Body of pancreas (tissue), 4 donors: ENCODE measurements at regions not wholly inside any gene's neighbourhood (a gene's known extent, or its start where the extent isn't known, plus 50 kb on each side); places are given as distances from the start of the nearest gene placed in this dataset.

ENCODE experiments used
- ATAC-seq: fragments of 150-250 bp; one replicate; pipeline ENCODE4 v1.9.1; 2016
- DNase-seq, 4 donors: peaks; one replicate each; pipeline ENCODE4 v3.0.0-alpha.2; 2019
- H3K27ac ChIP-seq, 4 donors: fragments of 200-600 bp; sonication (generic); 1 replicate in 3 of 4; 2 replicates in 1 of 4; pipeline versions ENCODE4 v1.5.1 to v1.6.1; 2016 to 2019; ENCODE audit warnings: mild to moderate bottlenecking in 1 of 4, mixed read lengths in 1 of 4, moderate library complexity in 1 of 4
- H3K27me3 ChIP-seq, 2 donors: fragments of 200-600 bp; sonication (generic); one replicate each; pipeline ENCODE4 v1.6.0; 2016; ENCODE audit warnings: mild to moderate bottlenecking in 1 of 2
- H3K36me3 ChIP-seq, 2 donors: fragments of 200-600 bp; sonication (generic); replicated peaks in 1 of 2; 2 replicates each; pipeline ENCODE4 v1.5.1; 2016; ENCODE audit warnings: low read depth in 2 of 2; ENCODE audit not compliant: insufficient read depth in 1 of 2
- H3K4me1 ChIP-seq: fragments of 200-600 bp; sonication (generic); one replicate; pipeline ENCODE4 v1.6.0; 2016
- H3K4me3 ChIP-seq, 2 donors: fragments of 200-600 bp; sonication (generic); 1 replicate in 1 of 2; 2 replicates in 1 of 2; pipeline ENCODE4 v1.5.1; 2016 to 2019
- H3K9me3 ChIP-seq, 3 donors: fragments of 200-600 bp; sonication (generic); 1 replicate in 2 of 3; 2 replicates in 1 of 3; pipeline ENCODE4 v1.5.1; 2016
- CTCF ChIP-seq, 7 experiments: fragments of 450-650 bp in 4 of 7; fragments of 200-600 bp in 3 of 7; sonication (generic) in 3 of 7; IDR thresholded peaks; one replicate each; pipeline ENCODE4 v1.5.1; 2016 to 2019; ENCODE audit warnings: antibody characterized with exemption in 7 of 7
- POLR2A ChIP-seq, 3 donors: fragments of 450-650 bp; IDR thresholded peaks; one replicate each; pipeline ENCODE4 v1.6.1; 2016; ENCODE audit warnings: antibody characterized with exemption in 3 of 3, mild to moderate bottlenecking in 2 of 3
- WGBS, 2 donors: methylation state at CpG; one replicate each; pipeline ENCODE4 v1.1.5; 2017; 5-methylcytosine and 5-hydroxymethylcytosine counted together
- intact Hi-C: fragments of 100-400 bp; cut with DNase I; formaldehyde crosslinking; loops from one replicate; pipeline ENCODE4 v1.15.1; 2023

- intact Hi-C loops: no loop called here
- H3K9me3 ChIP-seq: no peaks in the 10 kb centered on the region
- ATAC-seq (no peak), DNase-seq (no peak)
- H3K27ac ChIP-seq: no peak overlapping the region
- no peaks in the 10 kb centered on the region for H3K27me3 ChIP-seq
- 54 to 64% methylated on average over 2 of the region's 2 CpGs for WGBS, 2 donors
- H3K4me1 ChIP-seq: no peaks in the 10 kb centered on the region
- no peak for TF ChIP-seq CTCF (IDR thresholded peaks at IDR 0.05)
- TF ChIP-seq POLR2A (IDR thresholded peaks at IDR 0.05): no peak
- H3K4me3 ChIP-seq: no peak overlapping the region
- H3K36me3 ChIP-seq: no peaks in the 10 kb centered on the region
Measured at GRCh38 chr10:111837086-111837485, 346.5 kb downstream of the GPAM start.

- WGBS, 2 donors: 49 to 65% methylated on average over 2 of the region's 2 CpGs
- Histone ChIP-seq H3K27me3 (no peaks in the 10 kb centered on the region), H3K27ac (no peak overlapping the region), H3K4me1 (no peaks in the 10 kb centered on the region), H3K9me3 (no peaks in the 10 kb centered on the region), H3K36me3 (no peaks in the 10 kb centered on the region), H3K4me3 (no peak overlapping the region)
- DNase-seq (no peak), ATAC-seq (no peak)
- TF ChIP-seq CTCF (IDR thresholded peaks at IDR 0.05) (no peak), POLR2A (IDR thresholded peaks at IDR 0.05) (no peak)
- intact Hi-C loops: no loop called here
Measured at GRCh38 chr10:111837985-111838384, 345.6 kb downstream of the GPAM start.

GRCh38 chr10:111840546-111840945 lies 343.0 kb downstream of the GPAM start:
- ATAC-seq (no peak), DNase-seq (no peak)
- no peaks in the 10 kb centered on the region for H3K27me3 ChIP-seq
- H3K4me1 ChIP-seq: no peaks in the 10 kb centered on the region
- H3K27ac ChIP-seq: no peak overlapping the region
- H3K4me3 ChIP-seq: no peak overlapping the region
- intact Hi-C loops: no loop called here
- H3K9me3 ChIP-seq: no peaks in the 10 kb centered on the region
- H3K36me3 ChIP-seq: no peaks in the 10 kb centered on the region
- TF ChIP-seq CTCF (IDR thresholded peaks at IDR 0.05): no peak
- TF ChIP-seq POLR2A (IDR thresholded peaks at IDR 0.05): no peak

GRCh38 chr10:111852801-111853200 lies 330.8 kb downstream of the GPAM start:
- no peaks in the 10 kb centered on the region for H3K4me1 ChIP-seq
- TF ChIP-seq POLR2A (IDR thresholded peaks at IDR 0.05) (no peak), CTCF (IDR thresholded peaks at IDR 0.05) (no peak)
- no peaks in the 10 kb centered on the region for H3K36me3 ChIP-seq
- no peak overlapping the region for H3K4me3 ChIP-seq
- no peak for ATAC-seq
- H3K9me3 ChIP-seq: no peaks in the 10 kb centered on the region
- H3K27me3 ChIP-seq: no peaks in the 10 kb centered on the region
- no peak for DNase-seq
- intact Hi-C loops: no loop called here
- H3K27ac ChIP-seq: no peak overlapping the region
- 62% methylated on average over 2 of the region's 2 CpGs for WGBS, 2 donors

- Histone ChIP-seq H3K36me3 (no peaks in the 10 kb centered on the region), H3K27ac (no peak overlapping the region), H3K9me3 (no peaks in the 10 kb centered on the region), H3K4me1 (no peaks in the 10 kb centered on the region), H3K4me3 (no peak overlapping the region), H3K27me3 (no peaks in the 10 kb centered on the region)
- ATAC-seq: no peak
- no peak for DNase-seq
- TF ChIP-seq POLR2A (IDR thresholded peaks at IDR 0.05) (no peak), CTCF (IDR thresholded peaks at IDR 0.05) (peak in 2 of 7 experiments; percentile 5 to 8)
- intact Hi-C loops: no loop called here
- WGBS, 2 donors: 46 to 56% methylated on average over 3 of the region's 3 CpGs
Measured at GRCh38 chr10:111856631-111857030, 326.9 kb downstream of the GPAM start.
